ENCODE measurements at regions not wholly inside any gene's neighbourhood (a gene's known extent, or its start where the extent isn't known, plus 50 kb on each side); places are given as distances from the start of the nearest gene placed in this dataset.

DNA sequence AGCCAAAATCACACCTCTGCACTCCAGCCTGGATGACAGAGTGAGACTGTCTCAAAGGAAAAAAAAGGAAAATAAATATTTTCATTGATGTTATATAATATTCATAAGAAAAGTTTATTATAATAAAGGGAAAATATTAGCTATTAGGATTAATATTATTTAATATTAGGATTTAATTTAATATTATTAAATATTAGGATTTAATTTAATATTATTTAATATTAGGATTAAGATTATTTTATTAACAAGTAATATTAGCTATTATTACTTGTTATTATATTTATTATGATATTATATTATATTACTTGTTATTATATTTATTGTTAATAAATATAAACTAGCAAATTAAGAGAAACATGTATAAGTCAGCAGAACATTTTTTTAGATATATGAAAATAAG lies 518.1 kb downstream of the FSCB start:
- no peak for DNase-seq (ENCODE audit: low spot score)

DNA sequence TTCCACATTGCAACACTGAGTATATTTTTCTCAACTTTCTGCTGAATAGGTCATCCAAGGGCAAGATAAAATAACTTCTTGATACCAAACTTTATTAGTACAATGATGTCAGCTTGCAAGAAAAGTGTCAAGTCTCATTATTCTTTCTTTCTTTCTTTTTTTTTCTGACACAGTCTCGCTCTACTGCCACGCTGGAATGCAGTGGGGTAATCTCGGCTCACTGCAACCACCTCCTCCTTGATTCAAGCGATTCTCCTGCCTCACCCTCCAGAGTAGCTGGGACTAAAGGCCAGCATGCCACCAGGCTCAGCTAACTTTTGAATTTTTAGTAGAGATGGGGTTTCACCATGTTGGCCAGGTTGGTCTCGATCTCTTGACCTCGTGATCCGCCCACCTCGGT lies 523.4 kb downstream of the FSCB start:
- no peak for DNase-seq (ENCODE audit: low spot score)

DNA sequence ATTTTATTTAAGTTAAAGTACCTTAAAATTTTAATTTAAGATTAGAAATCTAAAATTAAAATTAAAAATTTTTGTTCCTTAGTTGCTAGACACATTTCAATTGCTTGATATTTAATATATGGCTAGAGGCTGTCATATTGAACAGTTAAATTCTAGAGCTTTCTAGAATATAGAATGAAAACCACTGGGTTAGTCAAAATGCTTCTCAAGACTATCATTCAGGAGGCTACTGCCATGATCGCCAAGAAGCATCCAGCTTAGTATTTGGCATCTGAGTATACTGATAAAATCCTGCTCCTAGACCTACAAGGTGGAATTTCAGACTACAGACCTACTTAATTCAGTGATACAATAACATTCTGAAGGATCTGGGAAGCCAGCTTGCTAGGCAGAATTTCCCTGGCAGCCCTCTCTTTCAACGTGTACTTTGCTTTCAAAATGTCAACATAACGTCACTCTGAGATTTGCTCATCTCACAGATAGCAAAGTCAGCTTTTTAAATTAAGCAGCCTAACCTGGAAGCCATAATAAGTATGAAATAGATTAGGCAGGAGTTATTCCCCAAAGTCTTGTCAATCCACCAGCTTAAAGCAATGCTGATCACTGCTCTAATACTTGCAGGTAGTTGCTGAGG lies 525.8 kb downstream of the FSCB start:
- DNase-seq (ENCODE audit: low spot score) = no peak

DNA sequence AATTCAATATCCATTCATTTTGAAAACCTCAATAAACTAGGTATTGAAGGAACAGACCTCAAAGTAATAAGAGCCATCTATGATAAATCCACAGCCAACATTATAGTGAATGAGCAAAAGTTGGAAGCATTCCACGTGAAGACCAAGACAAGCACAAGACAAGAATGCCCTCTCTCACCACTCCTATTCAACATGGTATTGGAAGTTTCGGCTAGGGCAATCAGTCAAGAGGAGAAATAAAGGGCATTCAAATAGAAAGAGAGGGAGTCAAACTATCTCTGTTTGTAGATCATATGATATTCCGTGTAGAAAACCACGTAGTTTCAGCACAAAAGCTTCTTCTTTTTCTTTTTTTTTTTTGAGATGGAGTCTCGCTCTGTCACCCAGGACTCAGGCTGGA lies 550.3 kb downstream of the FSCB start:
- no peak for DNase-seq (ENCODE audit: low spot score)

DNA sequence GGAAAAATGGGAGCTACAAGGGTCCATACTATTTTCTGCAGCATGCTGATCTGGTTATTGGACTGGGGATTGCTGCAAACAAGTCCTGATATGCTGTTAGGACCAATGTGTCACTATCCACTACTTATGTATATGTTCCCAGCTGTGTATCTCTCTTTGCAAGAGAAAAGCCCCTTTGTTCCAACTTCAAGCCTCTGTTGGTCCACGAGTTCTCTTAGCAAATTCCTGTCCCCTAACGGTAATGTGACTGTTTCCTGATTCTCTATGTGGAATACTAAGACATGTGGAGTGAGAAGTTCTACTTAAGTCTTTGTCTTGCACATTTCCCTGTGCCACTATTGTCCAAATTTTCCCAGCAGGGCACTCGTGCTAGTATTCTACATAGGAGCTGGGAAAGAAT lies 557.7 kb downstream of the FSCB start:
- no peak for DNase-seq (ENCODE audit: low spot score)

DNA sequence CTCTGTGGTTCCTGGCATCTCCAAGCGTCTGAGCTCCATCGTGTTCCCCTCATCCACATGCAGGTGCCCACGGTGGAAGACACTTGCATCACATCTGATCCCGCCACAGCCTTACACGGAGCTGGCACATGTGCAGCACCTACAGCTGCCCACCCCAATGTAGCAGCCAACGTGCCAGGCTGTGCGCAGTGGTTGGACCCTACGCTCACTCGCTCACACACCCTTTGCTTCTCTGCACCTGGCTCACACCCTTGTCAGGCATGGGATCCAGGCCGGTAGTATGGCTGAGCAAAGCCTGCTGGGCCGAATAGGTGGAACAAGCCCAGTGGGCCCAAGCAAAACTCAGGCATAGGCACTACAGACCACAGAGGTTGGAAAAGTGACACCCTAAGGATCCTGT lies 567.2 kb downstream of the FSCB start:
- no peak for DNase-seq (ENCODE audit: low spot score)

DNA sequence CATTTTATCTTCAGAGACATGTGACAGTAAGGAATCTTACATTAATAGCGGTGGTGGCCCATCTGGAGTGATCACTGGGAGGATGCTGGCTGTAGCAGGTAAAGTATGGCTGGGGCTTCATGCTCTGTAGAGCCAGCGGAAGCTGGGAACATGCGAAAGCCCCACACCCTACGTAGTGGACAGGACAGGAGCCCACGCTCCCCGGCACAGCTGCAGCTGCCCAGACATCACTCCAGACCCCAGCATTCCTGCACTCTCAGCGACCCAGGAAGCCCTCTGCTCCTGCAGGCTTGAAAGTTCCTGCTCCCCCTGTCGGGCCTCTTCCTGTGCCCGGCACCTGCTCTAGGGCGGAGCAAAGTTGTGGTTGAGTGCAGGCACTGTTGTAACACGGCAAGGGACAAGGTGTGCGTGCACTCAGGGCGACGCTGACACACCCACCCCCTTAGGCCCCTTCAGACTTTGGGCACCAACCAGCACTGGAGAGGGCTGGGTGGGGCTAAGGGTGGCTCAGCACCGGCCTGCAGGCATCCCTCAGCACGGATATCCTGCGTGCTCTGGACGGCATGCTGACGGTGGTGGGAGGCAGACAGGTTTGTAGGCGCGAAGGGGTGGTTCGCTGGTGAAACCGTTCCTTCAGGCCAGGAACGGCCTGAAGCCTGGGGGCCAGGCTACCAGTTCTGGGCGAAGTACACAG lies 568.3 kb downstream of the FSCB start:
- DNase-seq (ENCODE audit: low spot score) = no peak

DNA sequence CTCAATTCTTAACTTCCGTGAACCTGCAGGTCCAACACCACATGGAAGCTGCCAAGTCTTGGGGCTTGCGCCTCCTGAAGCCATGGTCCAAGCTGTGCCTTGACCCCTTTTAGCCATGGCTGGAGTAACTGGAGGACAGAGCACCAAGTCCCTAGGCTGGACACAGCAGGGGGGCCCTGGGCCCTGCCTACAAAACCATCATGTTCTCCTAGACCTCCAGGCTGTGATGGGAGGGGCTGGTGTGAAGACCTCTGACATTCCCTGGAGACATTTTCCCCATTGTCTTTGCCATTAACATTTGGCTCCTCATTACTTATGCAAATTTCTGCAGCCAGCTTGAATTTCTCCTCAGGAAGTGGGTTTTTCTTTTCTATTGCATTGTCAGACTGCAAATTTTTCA lies 570.1 kb downstream of the FSCB start:
- no peak for DNase-seq (ENCODE audit: low spot score)

DNA sequence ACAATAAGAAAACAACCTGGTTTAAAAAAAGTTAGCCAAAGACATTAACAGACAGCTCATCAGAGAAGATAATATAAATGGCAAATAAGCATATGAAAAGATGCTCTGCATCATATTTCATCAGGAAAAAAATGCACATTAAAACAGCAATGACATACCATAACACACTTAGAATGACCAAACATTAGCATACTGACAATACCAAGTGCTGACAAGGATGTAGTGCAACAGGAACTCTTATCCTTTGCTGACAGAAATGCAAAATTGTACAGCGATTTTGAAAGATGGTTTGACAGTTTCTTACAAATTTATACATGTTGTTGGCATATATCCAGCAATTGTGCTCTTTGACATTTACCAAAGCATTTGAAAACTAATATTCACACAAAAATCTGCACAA lies 573.0 kb downstream of the FSCB start:
- no peak for DNase-seq (ENCODE audit: low spot score)

DNA sequence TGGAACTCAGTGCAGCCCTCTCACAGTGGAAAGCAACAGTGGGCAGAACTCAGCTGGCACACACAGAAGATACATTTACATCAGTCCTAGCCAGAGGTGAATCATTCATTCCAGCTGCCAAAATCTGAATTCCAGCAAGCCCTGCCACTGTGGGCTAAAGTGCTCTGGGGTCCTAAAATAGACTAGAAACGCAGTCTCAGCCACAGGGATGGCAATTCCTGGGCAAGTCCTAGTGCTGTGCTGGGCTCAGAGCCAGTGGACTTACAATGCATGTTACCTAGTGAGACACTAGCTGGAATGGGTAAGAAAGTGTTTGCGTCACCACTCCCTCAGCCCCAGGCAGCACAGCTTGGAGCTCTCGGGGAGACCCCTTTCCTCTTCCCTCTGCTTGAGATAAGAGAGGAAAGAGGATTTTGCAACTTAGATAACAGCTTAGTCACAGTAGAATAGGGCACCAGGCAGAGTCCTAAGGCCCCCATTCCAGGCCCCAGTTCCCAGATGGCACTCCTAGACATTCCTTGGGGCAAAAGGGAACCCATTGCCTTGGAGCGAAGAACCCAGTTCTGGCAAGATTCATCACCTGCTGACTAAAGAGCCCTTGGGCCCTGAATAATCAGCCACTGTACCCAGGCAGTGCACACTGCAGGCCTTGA lies 592.9 kb downstream of the FSCB start:
- no peak for DNase-seq (ENCODE audit: low spot score)

DNA sequence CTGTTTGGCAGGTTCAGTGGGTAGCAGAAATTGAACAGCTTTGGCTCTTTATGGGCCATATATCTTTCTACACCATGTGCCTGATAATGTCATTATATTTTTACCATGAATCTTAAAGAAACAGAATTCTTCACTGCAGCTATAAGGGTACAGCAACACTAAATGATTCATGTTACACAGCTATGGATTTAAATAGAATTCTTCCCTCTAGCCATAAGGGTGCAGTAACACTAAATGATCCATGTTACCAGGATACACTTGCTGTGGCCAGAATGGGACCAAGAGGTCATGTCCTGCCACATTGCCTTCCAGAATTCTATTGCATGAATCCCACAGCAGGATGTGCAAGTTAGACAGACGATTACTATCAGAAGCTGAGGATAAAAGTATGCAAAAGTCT lies 603.9 kb downstream of the FSCB start:
- no peak for DNase-seq (ENCODE audit: low spot score)

DNA sequence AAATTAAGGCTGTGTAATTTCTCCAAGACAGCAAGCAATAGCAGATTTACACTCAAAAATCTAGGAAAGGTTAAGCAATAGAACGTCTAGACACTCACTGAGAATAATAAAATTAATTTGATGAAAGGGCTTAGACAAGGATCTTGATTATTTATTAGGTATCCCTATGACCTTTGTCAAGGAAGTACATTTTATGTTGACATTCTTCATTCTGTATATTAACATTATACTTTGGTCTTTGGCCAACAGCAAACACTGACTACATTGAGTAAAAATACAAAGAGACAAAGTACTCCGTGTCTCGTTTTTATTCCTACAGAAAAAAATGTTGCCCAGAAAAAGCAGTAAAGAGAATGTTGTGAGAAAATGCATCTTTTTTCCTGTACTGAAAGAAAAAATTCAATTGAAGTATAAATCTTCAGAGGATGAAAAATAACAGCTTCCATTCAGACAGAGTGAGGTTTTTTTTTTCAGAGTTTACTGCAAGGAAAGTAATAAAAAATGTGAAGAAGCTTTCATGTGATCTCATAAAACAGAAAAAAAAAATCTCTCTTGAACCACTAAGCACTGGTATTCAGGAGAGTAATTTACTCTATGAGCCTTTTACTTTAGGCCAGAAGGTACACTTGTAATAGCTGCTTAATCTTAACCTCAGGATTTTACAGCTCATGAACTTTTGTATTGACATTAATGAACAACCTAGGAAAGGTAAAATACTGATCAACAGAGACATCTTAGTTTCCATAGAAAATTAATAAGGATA lies 605.0 kb downstream of the FSCB start:
- DNase-seq (ENCODE audit: low spot score) = no peak

DNA sequence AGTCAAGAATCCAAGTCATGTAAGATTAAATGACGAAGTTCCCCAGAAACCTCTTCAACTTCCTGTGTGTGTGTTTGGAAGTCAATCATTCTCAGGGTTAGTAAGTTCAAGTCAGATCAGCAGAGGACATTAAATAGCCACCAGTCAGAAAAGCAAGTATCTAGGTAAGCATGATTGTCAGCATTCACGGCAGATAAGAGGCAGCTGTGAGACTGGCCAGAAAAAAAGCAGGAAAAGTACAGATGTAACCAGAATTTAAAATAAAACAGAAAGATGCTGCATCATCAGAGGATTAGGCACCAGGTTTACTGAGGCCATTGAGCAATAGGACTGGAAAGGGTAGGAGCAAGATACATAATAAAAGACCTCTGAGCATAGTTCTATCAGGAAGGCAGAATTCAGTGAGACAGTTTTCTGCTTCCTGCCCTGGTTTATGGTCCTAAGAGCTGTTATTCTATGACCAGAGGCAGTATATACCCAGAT lies 606.9 kb downstream of the FSCB start:
- DNase-seq (ENCODE audit: low spot score) = no peak

DNA sequence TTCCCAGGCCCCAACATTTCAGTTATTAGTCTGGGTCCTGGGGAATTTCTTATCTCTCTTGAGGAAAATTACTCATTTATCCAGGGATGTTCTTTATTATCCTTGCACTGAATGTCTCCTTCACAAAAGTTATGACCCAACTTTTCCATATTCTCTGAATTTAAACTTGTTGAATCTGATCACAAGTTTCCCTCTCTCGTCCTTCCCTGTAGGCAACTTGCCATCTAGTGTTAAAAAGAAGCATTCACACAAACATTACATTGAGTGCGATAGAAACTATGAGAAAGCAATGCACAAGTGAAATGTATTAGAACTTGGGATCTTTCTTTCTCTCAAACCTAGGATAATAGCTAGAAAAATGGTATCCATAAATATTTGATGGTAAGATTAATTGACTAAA lies 608.4 kb downstream of the FSCB start:
- no peak for DNase-seq (ENCODE audit: low spot score)

DNA sequence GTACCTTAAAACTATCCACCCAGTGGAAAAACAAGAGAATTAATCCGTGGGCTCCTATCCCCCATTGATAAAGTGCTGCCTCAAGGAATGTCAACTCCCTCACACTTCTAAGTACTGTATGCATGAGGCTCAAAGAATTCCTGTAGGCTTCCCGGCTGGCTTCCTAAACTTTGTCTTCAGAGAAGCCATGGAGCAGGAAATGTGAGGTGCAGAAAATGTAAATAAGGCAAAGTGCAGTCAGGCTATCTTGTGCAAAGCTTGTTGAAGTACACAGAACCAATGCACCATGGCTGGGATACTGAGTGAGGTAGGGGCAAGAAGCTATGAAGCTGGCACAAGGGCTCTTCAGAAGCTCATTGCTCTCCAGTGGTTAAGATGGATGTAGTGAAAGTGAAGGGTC lies 611.0 kb downstream of the FSCB start:
- DNase-seq (ENCODE audit: low spot score) = no peak

DNA sequence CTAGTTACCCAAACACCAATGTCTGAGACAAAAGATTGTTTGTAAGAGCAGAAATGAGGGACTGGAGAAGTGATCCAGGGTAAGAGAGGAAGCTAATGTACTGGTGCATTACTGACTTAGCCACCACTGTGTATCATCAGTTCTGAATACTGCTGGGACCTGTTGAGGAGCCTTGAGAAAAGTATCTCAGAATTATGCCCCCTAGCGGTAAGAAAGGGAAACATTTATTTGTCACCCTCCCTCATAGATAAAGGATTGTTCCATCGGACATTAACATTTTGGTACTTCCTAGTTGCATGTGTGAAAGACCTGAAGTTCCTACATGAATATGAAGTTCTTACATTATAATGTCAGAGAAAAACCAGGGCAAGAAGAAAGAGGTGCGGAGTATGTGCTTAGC lies 612.5 kb downstream of the FSCB start:
- DNase-seq (ENCODE audit: low spot score) = no peak

DNA sequence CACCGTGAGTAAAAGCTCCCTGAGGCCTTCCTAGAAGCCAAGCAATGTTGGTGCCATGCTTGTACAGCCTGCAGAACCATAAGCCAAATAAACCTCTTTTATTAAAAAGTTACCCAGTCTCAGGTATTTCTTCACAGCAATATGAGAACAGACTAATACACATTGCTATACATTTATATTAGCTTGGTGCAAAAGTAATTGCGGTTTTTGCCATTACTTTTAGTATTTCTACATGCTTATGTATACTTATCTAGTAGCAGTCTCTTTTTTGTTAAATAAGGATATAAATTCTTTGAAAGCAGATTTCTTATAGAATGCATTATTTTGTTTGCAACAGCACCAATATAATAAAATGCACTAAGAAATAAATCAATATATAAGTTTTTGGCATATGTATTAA lies 619.6 kb downstream of the FSCB start:
- DNase-seq (ENCODE audit: low spot score) = no peak

DNA sequence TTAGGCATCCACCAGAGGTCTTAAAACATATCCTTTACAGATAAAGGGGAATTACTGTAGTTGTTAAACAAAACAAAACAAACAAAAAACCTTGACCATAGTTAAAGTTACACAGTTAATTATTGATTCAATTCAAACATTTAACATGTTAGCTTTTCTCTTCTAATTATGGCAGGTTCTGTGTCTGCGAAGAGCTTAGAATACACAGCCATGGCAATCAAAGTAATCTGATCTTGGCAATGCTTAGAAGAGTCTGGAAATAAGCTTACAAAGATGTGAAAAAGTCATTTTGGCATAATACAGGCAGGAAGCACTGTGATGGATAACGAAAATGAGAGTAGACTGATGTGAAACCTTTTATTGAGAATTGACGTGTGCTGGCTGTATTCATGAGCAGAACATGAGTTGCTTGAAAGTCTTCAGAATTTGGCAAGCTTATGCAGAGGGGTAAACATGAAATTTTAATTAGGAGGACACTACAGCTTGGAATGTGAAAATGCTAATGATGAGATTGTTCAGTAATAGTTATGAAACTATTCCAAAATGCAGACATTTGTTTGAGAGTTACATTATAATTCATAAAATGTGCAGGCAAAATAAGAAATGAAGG lies 629.6 kb downstream of the FSCB start:
- DNase-seq (ENCODE audit: low spot score) = no peak

DNA sequence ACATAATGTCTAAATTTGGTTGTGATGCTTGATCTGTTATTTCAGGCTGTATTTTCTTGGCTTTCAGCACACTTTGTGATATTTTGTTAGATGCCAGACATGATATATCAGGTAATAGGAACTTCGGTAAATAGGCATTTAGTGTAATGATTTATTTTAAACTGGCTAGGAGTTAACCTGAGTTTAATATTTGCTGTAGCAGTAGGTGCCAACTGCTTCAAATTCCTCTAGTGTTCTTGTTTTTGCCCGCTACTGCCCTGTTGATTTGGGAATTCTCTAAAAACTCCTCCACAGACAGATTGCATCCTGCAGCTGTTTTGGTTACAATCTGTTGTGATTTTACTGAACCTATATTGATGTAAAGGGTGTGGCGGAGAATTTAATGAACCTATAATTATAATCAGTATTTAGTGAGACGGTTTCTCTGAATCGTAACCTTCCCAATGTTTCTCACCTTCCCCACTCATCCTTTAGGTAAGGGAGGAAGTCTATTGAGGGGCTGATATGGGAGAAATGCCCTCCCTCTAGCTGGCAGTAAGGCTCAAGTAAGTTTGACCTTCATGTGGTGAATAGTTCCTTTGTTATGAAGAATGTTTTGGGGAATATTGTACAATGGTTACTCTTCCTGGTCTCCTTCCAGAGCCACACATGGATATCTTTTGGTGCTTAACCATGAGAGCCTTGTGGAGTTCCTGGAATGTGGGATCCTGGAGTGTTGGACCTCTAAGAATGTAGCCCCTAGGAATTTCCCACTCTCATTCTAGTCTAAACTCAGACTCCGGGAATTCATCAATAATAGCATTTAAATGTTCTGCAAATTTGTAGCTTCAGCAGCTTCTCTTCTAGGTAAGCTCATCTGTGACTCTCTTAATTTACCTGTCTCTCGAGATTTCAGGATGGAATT lies 634.1 kb downstream of the FSCB start:
- DNase-seq (ENCODE audit: low spot score) = no peak

DNA sequence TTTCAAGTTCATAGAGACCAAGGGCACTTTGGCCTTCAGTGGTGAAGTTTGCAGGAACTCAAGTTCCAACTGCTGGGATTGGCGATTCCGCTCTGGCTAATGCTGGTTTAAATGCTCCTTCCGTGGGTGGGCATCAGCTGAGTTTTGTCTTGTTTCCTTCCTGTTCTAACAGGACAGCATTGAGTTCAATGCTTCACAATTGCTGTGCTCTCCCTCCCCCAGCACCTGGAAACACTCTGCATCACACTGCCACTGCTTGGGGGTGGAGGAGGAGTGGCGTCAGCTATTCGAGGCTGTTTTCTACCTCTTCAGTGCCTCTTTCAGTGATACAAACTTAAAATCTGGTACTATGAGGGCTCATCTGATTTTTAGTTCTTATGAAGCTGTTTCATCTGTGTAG lies 634.9 kb downstream of the FSCB start:
- DNase-seq (ENCODE audit: low spot score) = no peak

DNA sequence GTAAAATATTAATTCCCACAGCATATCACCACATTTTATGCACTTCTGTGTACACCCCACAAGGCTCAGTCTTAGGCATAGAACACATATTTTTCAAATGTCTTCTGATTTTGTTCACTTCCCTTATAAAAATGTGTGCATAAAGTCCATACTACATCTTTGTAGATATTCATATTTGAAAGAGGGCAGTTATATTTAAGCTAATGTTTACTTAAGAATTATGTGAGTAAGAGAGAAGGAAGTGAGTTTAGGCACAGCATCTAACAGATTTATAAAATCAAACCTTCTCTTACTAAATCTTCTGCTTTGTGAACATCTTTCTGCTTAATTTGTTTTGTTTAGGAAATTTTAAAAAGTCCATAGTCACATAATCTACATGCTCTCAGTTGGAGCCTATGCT lies 648.1 kb downstream of the FSCB start:
- DNase-seq (ENCODE audit: low spot score) = no peak
